ENCODE measurements at regions not wholly inside any gene's neighbourhood (a gene's known extent, or its start where the extent isn't known, plus 50 kb on each side); places are given as distances from the start of the nearest gene placed in this dataset.

DNA sequence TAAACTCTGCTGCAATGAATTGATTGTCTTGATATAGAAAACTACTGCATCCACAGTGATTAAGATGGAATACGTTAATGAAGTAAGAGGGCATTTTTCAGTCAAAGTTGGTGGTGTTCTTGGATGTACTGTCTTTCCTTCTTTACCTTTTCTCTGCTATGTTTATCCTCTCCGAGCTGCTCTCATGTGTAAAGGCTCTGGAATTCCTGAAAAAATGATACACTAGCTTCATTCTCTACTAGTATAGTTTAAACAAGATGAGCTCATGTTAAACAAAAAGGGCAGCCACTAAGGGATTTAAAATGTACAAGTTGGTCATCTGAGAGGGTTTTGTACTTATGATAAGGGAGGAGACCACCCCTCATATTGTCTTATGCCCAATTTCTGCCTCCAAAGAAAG is 504.6 kb upstream of the NECTIN3 start:
- no TSS peak for BruUV-seq (replicated peaks)
- no peaks in the 10 kb centered on the region for H3K27me3 ChIP-seq (replicated peaks; ENCODE audit: insufficient read depth, low read depth, low read length, poor library complexity)
- no peaks in the 10 kb centered on the region for H3K36me3 ChIP-seq (ENCODE audit: insufficient read depth, low read length, poor library complexity, severe bottlenecking)
- no peak for TF ChIP-seq CTCF (conservative IDR thresholded peaks at IDR 0.05; ENCODE audit: low read depth, low read length)
- TF ChIP-seq EZH2 (IDR thresholded peaks at IDR 0.05; ENCODE audit: borderline replicate concordance, low read depth, low read length, poor library complexity, severe bottlenecking) = no peak
- H3K4me3 ChIP-seq (ENCODE audit: low read depth, low read length, poor library complexity, severe bottlenecking) = no peak overlapping the region
- intact Hi-C loops (cut with micrococcal nuclease; ENCODE audit: unreplicated experiment) = no loop called here
- no peak for DNase-seq (ENCODE audit: low spot score)
- ChIA-PET POLR2A (ENCODE audit: low non-redundant PET) (no interaction called here), CTCF (no interaction called here)
- no peak overlapping the region for H3K27ac ChIP-seq (ENCODE audit: low read depth, low read length, poor library complexity, severe bottlenecking)
- no peaks in the 10 kb centered on the region for H3K4me1 ChIP-seq (ENCODE audit: insufficient read depth, low read length, poor library complexity, severe bottlenecking)
- H3K9me3 ChIP-seq (ENCODE audit: low read depth, low read length, poor library complexity, severe bottlenecking) = no peaks in the 10 kb centered on the region

GRCh38 chr3:110568246-110568645 is 503.4 kb upstream of the NECTIN3 start:
- POLR2A ChIA-PET (ENCODE audit: low non-redundant PET) = no interaction called here
- TF ChIP-seq CTCF (conservative IDR thresholded peaks at IDR 0.05; ENCODE audit: low read depth, low read length) (no peak), EZH2 (IDR thresholded peaks at IDR 0.05; ENCODE audit: borderline replicate concordance, low read depth, low read length, poor library complexity, severe bottlenecking) (no peak)
- intact Hi-C loops (cut with micrococcal nuclease; ENCODE audit: unreplicated experiment) = no loop called here
- H3K36me3 ChIP-seq (ENCODE audit: insufficient read depth, low read length, poor library complexity, severe bottlenecking) = no peaks in the 10 kb centered on the region
- no TSS peak for BruUV-seq (replicated peaks)
- DNase-seq (ENCODE audit: low spot score) = no peak
- H3K4me1 ChIP-seq (ENCODE audit: insufficient read depth, low read length, poor library complexity, severe bottlenecking) = no peaks in the 10 kb centered on the region
- no peaks in the 10 kb centered on the region for H3K27me3 ChIP-seq (replicated peaks; ENCODE audit: insufficient read depth, low read depth, low read length, poor library complexity)
- CTCF ChIA-PET = no interaction called here
- H3K4me3 ChIP-seq (ENCODE audit: low read depth, low read length, poor library complexity, severe bottlenecking) = no peak overlapping the region
- no peaks in the 10 kb centered on the region for H3K9me3 ChIP-seq (ENCODE audit: low read depth, low read length, poor library complexity, severe bottlenecking)
- H3K27ac ChIP-seq (ENCODE audit: low read depth, low read length, poor library complexity, severe bottlenecking) = no peak overlapping the region

DNA sequence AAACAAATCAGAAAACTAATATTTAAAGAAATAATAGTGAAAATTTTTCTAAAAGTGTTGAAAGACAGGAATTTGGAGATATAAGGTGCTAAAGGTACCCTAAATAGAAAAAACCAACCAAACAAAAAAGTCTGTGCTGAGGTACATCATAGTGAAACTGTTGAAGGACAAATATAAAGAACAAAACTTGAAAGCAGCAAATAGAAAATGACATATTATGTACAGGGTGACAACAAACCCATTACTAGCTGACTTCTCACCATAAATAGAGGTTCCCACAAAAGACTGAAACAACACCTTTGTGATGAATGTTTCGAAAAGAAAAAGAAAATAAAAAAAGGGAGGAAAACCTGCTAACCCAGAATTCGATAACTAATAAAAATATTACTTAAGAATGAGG is 502.5 kb upstream of the NECTIN3 start:
- no peak overlapping the region for H3K27ac ChIP-seq (ENCODE audit: low read depth, low read length, poor library complexity, severe bottlenecking)
- H3K4me3 ChIP-seq (ENCODE audit: low read depth, low read length, poor library complexity, severe bottlenecking) = no peak overlapping the region
- no peaks in the 10 kb centered on the region for H3K9me3 ChIP-seq (ENCODE audit: low read depth, low read length, poor library complexity, severe bottlenecking)
- ChIA-PET POLR2A (ENCODE audit: low non-redundant PET) (no interaction called here), CTCF (no interaction called here)
- no peaks in the 10 kb centered on the region for H3K27me3 ChIP-seq (replicated peaks; ENCODE audit: insufficient read depth, low read depth, low read length, poor library complexity)
- no peak for DNase-seq (ENCODE audit: low spot score)
- intact Hi-C loops (cut with micrococcal nuclease; ENCODE audit: unreplicated experiment) = no loop called here
- TF ChIP-seq EZH2 (IDR thresholded peaks at IDR 0.05; ENCODE audit: borderline replicate concordance, low read depth, low read length, poor library complexity, severe bottlenecking) (no peak), CTCF (conservative IDR thresholded peaks at IDR 0.05; ENCODE audit: low read depth, low read length) (no peak)
- H3K4me1 ChIP-seq (ENCODE audit: insufficient read depth, low read length, poor library complexity, severe bottlenecking) = no peaks in the 10 kb centered on the region
- H3K36me3 ChIP-seq (ENCODE audit: insufficient read depth, low read length, poor library complexity, severe bottlenecking) = no peaks in the 10 kb centered on the region
- BruUV-seq (replicated peaks) = no TSS peak

All from A673 (cell line).